Trophoblast cell (in vitro differentiated cells and primary cell): ENCODE measurements at regions not wholly inside any gene's neighbourhood (a gene's known extent, or its start where the extent isn't known, plus 50 kb on each side); places are given as distances from the start of the nearest gene placed in this dataset.

Source experiments
- DNase-seq, 2 donors: peaks; one replicate each; pipeline ENCODE4 v3.0.0-alpha.2; 2016
- H2AFZ ChIP-seq: 2 replicates; pipeline ENCODE4 v1.6.1; 2013; ENCODE audit warnings: low read length, moderate library complexity, mild to moderate bottlenecking; ENCODE audit not compliant: insufficient read depth, poor library complexity
- H2AK5ac ChIP-seq: 2 replicates; pipeline ENCODE4 v1.6.1; 2013; ENCODE audit warnings: mild to moderate bottlenecking, low read length
- H2BK120ac ChIP-seq: 2 replicates; pipeline ENCODE4 v1.6.1; 2013; ENCODE audit warnings: low read length, mild to moderate bottlenecking, moderate library complexity; ENCODE audit not compliant: insufficient read depth, poor library complexity
- H2BK12ac ChIP-seq: 2 replicates; pipeline ENCODE4 v1.6.1; 2013; ENCODE audit warnings: mild to moderate bottlenecking, low read length, moderate library complexity
- H2BK5ac ChIP-seq: 2 replicates; pipeline ENCODE4 v1.6.1; 2013; ENCODE audit warnings: low read length, low read depth, moderate library complexity, mild to moderate bottlenecking; ENCODE audit not compliant: poor library complexity
- H3K14ac ChIP-seq: 2 replicates; pipeline ENCODE4 v1.6.1; 2013; ENCODE audit warnings: mild to moderate bottlenecking, low read length
- H3K18ac ChIP-seq: 2 replicates; pipeline ENCODE4 v1.6.1; 2013; ENCODE audit warnings: mild to moderate bottlenecking, low read length
- H3K23ac ChIP-seq: 2 replicates; pipeline ENCODE4 v1.6.1; 2013; ENCODE audit warnings: low read length
- H3K27ac ChIP-seq: 2 replicates; pipeline ENCODE4 v1.5.1; 2013; ENCODE audit warnings: low read depth, mild to moderate bottlenecking, inconsistent platforms, low read length, moderate library complexity
- H3K27me3 ChIP-seq: 2 replicates; pipeline ENCODE4 v1.6.1; 2013; ENCODE audit warnings: inconsistent platforms, mild to moderate bottlenecking, low read length, moderate library complexity; ENCODE audit not compliant: insufficient read depth
- H3K36me3 ChIP-seq, 2 experiments: 1 replicate in 1 of 2; 2 replicates in 1 of 2; pipeline ENCODE4 v1.6.1; 2013; ENCODE audit warnings: low read length in 2 of 2, mild to moderate bottlenecking in 2 of 2, moderate library complexity in 1 of 2; ENCODE audit not compliant: insufficient read depth in 2 of 2, control insufficient read depth in 1 of 2
- H3K4ac ChIP-seq: 2 replicates; pipeline ENCODE4 v1.6.1; 2013; ENCODE audit warnings: low read depth, mild to moderate bottlenecking, low read length, moderate library complexity
- H3K4me1 ChIP-seq, 2 experiments: 1 replicate in 1 of 2; 2 replicates in 1 of 2; pipeline ENCODE4 v1.6.1; 2013; ENCODE audit warnings: low read length in 2 of 2, mild to moderate bottlenecking in 2 of 2, moderate library complexity in 1 of 2; ENCODE audit not compliant: insufficient read depth in 2 of 2, control insufficient read depth in 1 of 2
- H3K4me2 ChIP-seq: 2 replicates; pipeline ENCODE4 v1.6.1; 2013; ENCODE audit warnings: inconsistent platforms, mild to moderate bottlenecking, low read length, moderate library complexity
- H3K4me3 ChIP-seq: 2 replicates; pipeline ENCODE4 v1.5.1; 2013; ENCODE audit warnings: mild to moderate bottlenecking, low read depth, low read length, inconsistent platforms
- H3K79me1 ChIP-seq: one replicate; pipeline ENCODE4 v1.6.1; 2013; ENCODE audit warnings: low read length
- H3K79me2 ChIP-seq: 2 replicates; pipeline ENCODE4 v1.6.1; 2013; ENCODE audit warnings: low read length, mild to moderate bottlenecking; ENCODE audit not compliant: control insufficient read depth, insufficient read depth, poor library complexity
- H3K9ac ChIP-seq: 2 replicates; pipeline ENCODE4 v1.6.1; 2013; ENCODE audit warnings: mild to moderate bottlenecking, low read length
- H3K9me3 ChIP-seq: 2 replicates; pipeline ENCODE4 v1.6.1; 2013; ENCODE audit warnings: low read depth, mild to moderate bottlenecking, control low read depth, inconsistent platforms, low read length; ENCODE audit not compliant: insufficient read depth
- H4K12ac ChIP-seq: 2 replicates; pipeline ENCODE4 v1.6.1; 2013; ENCODE audit warnings: low read depth, mild to moderate bottlenecking, low read length, moderate library complexity
- H4K8ac ChIP-seq: 2 replicates; pipeline ENCODE4 v1.6.1; 2013; ENCODE audit warnings: low read depth, mild to moderate bottlenecking, low read length, moderate library complexity
- H4K91ac ChIP-seq: one replicate; pipeline ENCODE4 v1.6.1; 2013; ENCODE audit warnings: low read depth, mild to moderate bottlenecking, low read length, moderate library complexity
- WGBS: extraction: QIAGEN DNeasy Blood & Tissue Kit; methylation state at CpG from one replicate; pipeline ENCODE4 v1.1.7; 2013; ENCODE audit warnings: missing lambda C conversion rate; ENCODE audit not compliant: insufficient read length, insufficient coverage; ENCODE audit errors: extremely low coverage; 5-methylcytosine and 5-hydroxymethylcytosine counted together

DNA sequence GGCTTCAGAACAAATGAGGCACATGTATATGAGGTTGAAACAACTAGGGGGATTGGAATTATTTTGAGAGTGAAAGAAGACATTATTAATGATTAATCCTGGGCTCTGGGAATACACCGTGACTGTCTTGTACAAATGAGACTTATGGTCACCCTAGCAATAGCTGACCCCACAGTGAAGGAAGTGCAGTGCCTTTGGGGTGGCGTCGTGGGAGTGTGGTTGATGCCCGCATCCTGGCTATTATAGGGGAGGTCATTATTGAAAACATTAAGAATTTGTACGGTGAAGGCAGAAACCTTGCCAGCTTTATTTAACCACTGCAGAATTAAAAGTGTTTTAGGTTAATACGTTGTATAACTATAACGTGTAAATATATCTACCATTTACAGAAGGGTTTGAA, 296.7 kb downstream of the CYRIA start:
- H3K14ac ChIP-seq, result no peak overlapping the region
- H3K18ac ChIP-seq, result no peak overlapping the region
- H4K12ac ChIP-seq, result no peak overlapping the region
- H2BK5ac ChIP-seq, result no peak overlapping the region
- H2AFZ ChIP-seq, result no peak overlapping the region
- H2AK5ac ChIP-seq, result no peak overlapping the region
- no peaks in the 10 kb centered on the region for H3K9me3 ChIP-seq
- no peak overlapping the region for H4K8ac ChIP-seq
- H2BK120ac ChIP-seq, result no peak overlapping the region
- H3K4ac ChIP-seq, result no peak overlapping the region
- no peak overlapping the region for H3K9ac ChIP-seq
- no peaks in the 10 kb centered on the region for H3K79me2 ChIP-seq
- no peak overlapping the region for H3K23ac ChIP-seq
- no peak for DNase-seq
- no peak overlapping the region for H3K4me2 ChIP-seq
- H3K36me3 ChIP-seq, result no peaks in the 10 kb centered on the region
- H3K27me3 ChIP-seq, result no peaks in the 10 kb centered on the region
- no CpG with 5 or more reads among the region's 7 CpGs for WGBS
- H4K91ac ChIP-seq, result no peak overlapping the region
- no peak overlapping the region for H3K27ac ChIP-seq
- H3K79me1 ChIP-seq, result no peaks in the 10 kb centered on the region
- no peak overlapping the region for H3K4me3 ChIP-seq
- H3K4me1 ChIP-seq, result no peaks in the 10 kb centered on the region
- no peak overlapping the region for H2BK12ac ChIP-seq

DNA sequence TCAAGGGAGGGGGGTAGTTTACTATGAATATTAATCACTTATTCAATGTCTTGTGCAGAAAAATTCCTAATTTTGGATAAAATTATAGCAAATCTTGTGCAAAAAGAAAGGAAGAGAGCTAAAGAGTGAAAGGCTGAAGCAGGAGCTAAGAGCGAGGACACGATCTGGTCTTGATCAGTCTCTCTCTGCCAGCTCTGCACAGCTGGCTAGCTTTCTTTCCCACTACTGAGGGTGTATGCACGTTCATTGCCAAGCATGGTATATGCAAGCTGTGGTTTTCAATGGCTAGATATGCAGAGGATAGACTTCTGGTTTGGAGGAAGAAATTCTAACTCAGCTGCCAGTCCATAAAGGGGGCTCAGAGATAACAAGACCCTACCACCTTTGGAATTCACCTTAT, 297.3 kb downstream of the CYRIA start:
- Histone ChIP-seq H2AFZ (no peak overlapping the region), H3K79me2 (no peaks in the 10 kb centered on the region), H4K8ac (no peak overlapping the region), H3K79me1 (no peaks in the 10 kb centered on the region), H3K27me3 (no peaks in the 10 kb centered on the region), H3K9ac (no peak overlapping the region), H3K23ac (no peak overlapping the region), H2BK5ac (no peak overlapping the region), H4K91ac (no peak overlapping the region), H3K14ac (no peak overlapping the region), H2AK5ac (no peak overlapping the region), H3K36me3 (no peaks in the 10 kb centered on the region), H3K9me3 (no peaks in the 10 kb centered on the region), H2BK120ac (no peak overlapping the region), H3K4me2 (no peak overlapping the region), H3K27ac (no peak overlapping the region), H4K12ac (no peak overlapping the region), H3K4me3 (no peak overlapping the region), H3K4ac (no peak overlapping the region), H3K4me1 (no peaks in the 10 kb centered on the region), H3K18ac (no peak overlapping the region), H2BK12ac (no peak overlapping the region)
- no peak for DNase-seq
- no CpG with 5 or more reads among the region's 3 CpGs for WGBS

DNA sequence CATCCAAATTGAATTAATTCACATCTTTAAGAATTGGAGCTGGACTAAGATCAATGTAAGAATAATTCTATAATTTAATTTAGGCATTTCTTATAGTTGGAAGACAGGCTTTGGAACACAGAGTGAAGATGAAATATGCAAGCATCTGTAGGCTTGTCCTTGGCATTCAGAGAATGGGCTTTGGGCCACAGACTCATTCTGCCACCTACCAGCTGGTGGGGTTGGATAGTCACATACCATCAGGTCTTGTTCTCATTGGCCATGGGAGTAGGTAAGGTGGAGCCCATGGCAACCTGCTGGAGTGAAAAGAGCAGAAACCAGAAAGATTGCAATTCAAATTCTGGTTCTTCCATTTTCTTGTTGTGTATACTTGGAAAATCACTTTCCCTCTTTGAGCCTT, 300.3 kb downstream of the CYRIA start:
- Histone ChIP-seq H3K79me2 (no peaks in the 10 kb centered on the region), H2AFZ (no peak overlapping the region), H3K79me1 (no peaks in the 10 kb centered on the region), H2AK5ac (no peak overlapping the region), H4K8ac (no peak overlapping the region), H2BK5ac (no peak overlapping the region), H3K27me3 (no peaks in the 10 kb centered on the region), H3K14ac (no peak overlapping the region), H3K23ac (no peak overlapping the region), H3K36me3 (no peaks in the 10 kb centered on the region), H3K4me1 (no peaks in the 10 kb centered on the region), H3K27ac (no peak overlapping the region), H3K9ac (no peak overlapping the region), H3K18ac (no peak overlapping the region), H3K9me3 (no peaks in the 10 kb centered on the region), H3K4me3 (no peak overlapping the region), H2BK12ac (no peak overlapping the region), H3K4ac (no peak overlapping the region), H3K4me2 (no peak overlapping the region), H4K91ac (no peak overlapping the region), H4K12ac (no peak overlapping the region), H2BK120ac (no peak overlapping the region)
- no peak for DNase-seq

DNA sequence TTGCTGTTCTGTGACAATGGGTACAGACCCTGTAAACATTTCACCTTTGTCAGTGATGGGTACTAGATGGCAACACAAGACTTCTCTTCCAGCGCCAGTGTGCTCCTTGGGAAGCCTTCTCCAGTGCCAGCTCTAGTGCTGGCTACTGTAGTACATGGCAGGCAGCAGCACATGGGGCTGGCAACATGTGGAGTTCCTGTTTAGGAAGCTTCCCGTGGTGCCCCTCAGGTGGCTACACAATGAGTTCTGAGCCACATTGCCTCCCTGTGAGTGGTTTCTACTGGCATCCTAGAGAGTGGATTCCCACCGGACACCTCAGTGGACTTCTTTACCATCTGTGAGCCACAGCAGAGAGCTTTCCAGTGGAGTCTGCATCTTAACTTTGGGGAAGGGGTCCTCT, 302.1 kb downstream of the CYRIA start:
- H3K4ac ChIP-seq, result no peak overlapping the region
- H2AK5ac ChIP-seq, result no peak overlapping the region
- no peak overlapping the region for H4K8ac ChIP-seq
- H3K79me1 ChIP-seq, result no peaks in the 10 kb centered on the region
- no peaks in the 10 kb centered on the region for H3K79me2 ChIP-seq
- no peak overlapping the region for H2AFZ ChIP-seq
- no peak overlapping the region for H3K14ac ChIP-seq
- WGBS, result no CpG with 5 or more reads among the region's 3 CpGs
- H3K4me2 ChIP-seq, result no peak overlapping the region
- H3K36me3 ChIP-seq, result no peaks in the 10 kb centered on the region
- no peak overlapping the region for H3K27ac ChIP-seq
- H2BK5ac ChIP-seq, result no peak overlapping the region
- no peak overlapping the region for H2BK12ac ChIP-seq
- H2BK120ac ChIP-seq, result no peak overlapping the region
- H3K18ac ChIP-seq, result no peak overlapping the region
- H3K27me3 ChIP-seq, result no peaks in the 10 kb centered on the region
- H4K91ac ChIP-seq, result no peak overlapping the region
- H3K23ac ChIP-seq, result no peak overlapping the region
- no peak overlapping the region for H3K4me3 ChIP-seq
- no peak overlapping the region for H3K9ac ChIP-seq
- H3K4me1 ChIP-seq, result no peaks in the 10 kb centered on the region
- H4K12ac ChIP-seq, result no peak overlapping the region
- DNase-seq, result no peak
- no peaks in the 10 kb centered on the region for H3K9me3 ChIP-seq

DNA sequence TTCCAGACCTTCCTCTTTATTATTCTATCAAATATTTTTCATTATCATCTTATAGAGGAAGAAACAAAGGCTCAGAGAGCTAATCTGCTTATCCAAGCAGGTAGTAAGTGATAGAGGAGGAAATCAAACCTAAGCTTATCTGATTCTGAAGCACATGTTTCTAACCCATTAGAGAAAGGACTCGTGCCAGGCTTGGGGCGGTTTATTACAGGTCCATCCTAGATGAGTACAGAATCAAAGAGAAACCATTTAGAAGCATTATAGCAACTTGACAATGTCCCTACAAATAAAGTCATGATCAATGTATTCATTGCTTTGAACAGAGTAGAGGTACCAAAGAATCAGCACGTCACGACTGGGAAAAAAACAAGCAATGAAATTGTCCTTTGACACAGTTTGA, 303.0 kb downstream of the CYRIA start:
- Histone ChIP-seq H3K23ac (no peak overlapping the region), H3K4ac (no peak overlapping the region), H2AK5ac (no peak overlapping the region), H3K36me3 (no peaks in the 10 kb centered on the region), H3K79me1 (no peaks in the 10 kb centered on the region), H2AFZ (no peak overlapping the region), H3K14ac (no peak overlapping the region), H2BK5ac (no peak overlapping the region), H4K12ac (no peak overlapping the region), H2BK120ac (no peak overlapping the region), H3K4me2 (no peak overlapping the region), H3K27ac (no peak overlapping the region), H3K4me3 (no peak overlapping the region), H2BK12ac (no peak overlapping the region), H4K8ac (no peak overlapping the region), H3K18ac (no peak overlapping the region), H4K91ac (no peak overlapping the region), H3K9ac (no peak overlapping the region), H3K79me2 (no peaks in the 10 kb centered on the region), H3K27me3 (no peaks in the 10 kb centered on the region), H3K9me3 (no peaks in the 10 kb centered on the region), H3K4me1 (no peaks in the 10 kb centered on the region)
- no peak for DNase-seq
- WGBS, result no CpG with 5 or more reads among the region's 4 CpGs
